Lung (tissue), 11 donors: ENCODE measurements at regions not wholly inside any gene's neighbourhood (a gene's known extent, or its start where the extent isn't known, plus 50 kb on each side); places are given as distances from the start of the nearest gene placed in this dataset.

Source experiments
- ATAC-seq: fragments of 200-7000 bp; cut with Tn5 transposase; one replicate; pipeline ENCODE4 v1.9.1; 2020; ENCODE audit warnings: moderate number of reproducible peaks; ENCODE audit not compliant: insufficient read depth, low FRiP score
- DNase-seq, 3 donors: peaks; one replicate each; pipeline ENCODE4 v3.0.0-alpha.2; 2013 to 2017
- H3K27ac ChIP-seq, 2 donors: one replicate each; pipeline ENCODE4 v1.5.1; 2013; ENCODE audit warnings: mild to moderate bottlenecking in 2 of 2, moderate library complexity in 2 of 2, control low read depth in 1 of 2, inconsistent platforms in 1 of 2, low read depth in 1 of 2, low read length in 1 of 2
- H3K27me3 ChIP-seq, 3 donors: one replicate each; pipeline ENCODE4 v1.5.1; 2013; ENCODE audit warnings: low read length in 2 of 3; ENCODE audit not compliant: control insufficient read depth in 3 of 3, insufficient read depth in 3 of 3
- H3K36me3 ChIP-seq, 4 donors: one replicate each; pipeline ENCODE4 v1.5.1; 2013; ENCODE audit warnings: low read length in 4 of 4, mild to moderate bottlenecking in 1 of 4, moderate library complexity in 1 of 4; ENCODE audit not compliant: control insufficient read depth in 4 of 4, insufficient read depth in 4 of 4
- H3K4me1 ChIP-seq, 5 donors: one replicate each; pipeline ENCODE4 v1.5.1; 2013; ENCODE audit warnings: low read length in 5 of 5, mild to moderate bottlenecking in 2 of 5, moderate library complexity in 1 of 5; ENCODE audit not compliant: control insufficient read depth in 5 of 5, insufficient read depth in 5 of 5
- H3K4me3 ChIP-seq: one replicate; pipeline ENCODE4 v1.5.1; 2013; ENCODE audit warnings: mild to moderate bottlenecking, control low read depth, moderate library complexity
- H3K9ac ChIP-seq, 2 donors: one replicate each; pipeline ENCODE4 v1.5.1; 2013; ENCODE audit warnings: low read length in 2 of 2, control low read depth in 1 of 2; ENCODE audit not compliant: insufficient read depth in 1 of 2
- H3K9me3 ChIP-seq, 4 donors: one replicate each; pipeline ENCODE4 v1.5.1; 2013; ENCODE audit warnings: low read length in 3 of 4, mild to moderate bottlenecking in 1 of 4, moderate library complexity in 1 of 4; ENCODE audit not compliant: control insufficient read depth in 4 of 4, insufficient read depth in 3 of 4
- WGBS, 2 donors: extraction: QIAGEN DNeasy Blood & Tissue Kit; methylation state at CpG; one replicate each; pipeline ENCODE4 v1.1.7; 2013; 5-methylcytosine and 5-hydroxymethylcytosine counted together
- TF ChIP-seq, protein P1 (sequence below): IDR thresholded peaks from 2 replicates; pipeline ENCODE4 v1.5.1; 2012; ENCODE audit warnings: mild to moderate bottlenecking; ENCODE audit errors: control extremely low read depth, extremely low read depth
- donor health status: control.
- donor health status: control.
- donor health status: Bipolar disorder and iron deficiency.
- donor health status: healthy.
- donor health status: DM: yes; HTN: yes; CAD: no.

DNA sequence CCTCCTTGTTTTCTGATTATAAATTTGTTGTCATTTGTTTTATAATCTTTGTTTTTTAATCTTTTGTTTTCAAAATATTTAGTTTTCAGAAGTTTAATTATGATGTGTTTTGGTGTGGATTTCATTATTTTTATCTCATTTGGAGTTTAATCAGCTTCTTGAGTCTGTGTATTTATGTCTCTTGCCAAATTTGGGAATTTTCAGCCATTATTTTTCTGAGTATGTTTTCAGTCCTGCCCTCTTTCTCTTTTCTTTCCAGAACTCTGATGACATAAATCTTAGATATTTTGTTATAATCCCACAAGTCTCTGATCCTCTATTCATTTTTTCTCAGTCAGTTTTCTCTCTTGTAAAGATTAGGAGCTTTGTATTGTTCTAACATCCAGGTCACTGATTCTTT, 89.8 kb downstream of the RHOU start:
- H3K9ac ChIP-seq: no peak overlapping the region
- DNase-seq: peak in 2 of 3 donors; percentile 46 to 66
- ATAC-seq: no peak
- TF ChIP-seq, protein P1, sequence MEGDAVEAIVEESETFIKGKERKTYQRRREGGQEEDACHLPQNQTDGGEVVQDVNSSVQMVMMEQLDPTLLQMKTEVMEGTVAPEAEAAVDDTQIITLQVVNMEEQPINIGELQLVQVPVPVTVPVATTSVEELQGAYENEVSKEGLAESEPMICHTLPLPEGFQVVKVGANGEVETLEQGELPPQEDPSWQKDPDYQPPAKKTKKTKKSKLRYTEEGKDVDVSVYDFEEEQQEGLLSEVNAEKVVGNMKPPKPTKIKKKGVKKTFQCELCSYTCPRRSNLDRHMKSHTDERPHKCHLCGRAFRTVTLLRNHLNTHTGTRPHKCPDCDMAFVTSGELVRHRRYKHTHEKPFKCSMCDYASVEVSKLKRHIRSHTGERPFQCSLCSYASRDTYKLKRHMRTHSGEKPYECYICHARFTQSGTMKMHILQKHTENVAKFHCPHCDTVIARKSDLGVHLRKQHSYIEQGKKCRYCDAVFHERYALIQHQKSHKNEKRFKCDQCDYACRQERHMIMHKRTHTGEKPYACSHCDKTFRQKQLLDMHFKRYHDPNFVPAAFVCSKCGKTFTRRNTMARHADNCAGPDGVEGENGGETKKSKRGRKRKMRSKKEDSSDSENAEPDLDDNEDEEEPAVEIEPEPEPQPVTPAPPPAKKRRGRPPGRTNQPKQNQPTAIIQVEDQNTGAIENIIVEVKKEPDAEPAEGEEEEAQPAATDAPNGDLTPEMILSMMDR: no peak
- no peaks in the 10 kb centered on the region for H3K27me3 ChIP-seq
- H3K4me3 ChIP-seq: no peak overlapping the region
- H3K27ac ChIP-seq: no peak overlapping the region
- peaks cover 0 to 9% (median 4%) of the 10 kb centered on the region in 5 donors for H3K4me1 ChIP-seq
- no peaks in the 10 kb centered on the region for H3K36me3 ChIP-seq
- no peaks in the 10 kb centered on the region for H3K9me3 ChIP-seq

DNA sequence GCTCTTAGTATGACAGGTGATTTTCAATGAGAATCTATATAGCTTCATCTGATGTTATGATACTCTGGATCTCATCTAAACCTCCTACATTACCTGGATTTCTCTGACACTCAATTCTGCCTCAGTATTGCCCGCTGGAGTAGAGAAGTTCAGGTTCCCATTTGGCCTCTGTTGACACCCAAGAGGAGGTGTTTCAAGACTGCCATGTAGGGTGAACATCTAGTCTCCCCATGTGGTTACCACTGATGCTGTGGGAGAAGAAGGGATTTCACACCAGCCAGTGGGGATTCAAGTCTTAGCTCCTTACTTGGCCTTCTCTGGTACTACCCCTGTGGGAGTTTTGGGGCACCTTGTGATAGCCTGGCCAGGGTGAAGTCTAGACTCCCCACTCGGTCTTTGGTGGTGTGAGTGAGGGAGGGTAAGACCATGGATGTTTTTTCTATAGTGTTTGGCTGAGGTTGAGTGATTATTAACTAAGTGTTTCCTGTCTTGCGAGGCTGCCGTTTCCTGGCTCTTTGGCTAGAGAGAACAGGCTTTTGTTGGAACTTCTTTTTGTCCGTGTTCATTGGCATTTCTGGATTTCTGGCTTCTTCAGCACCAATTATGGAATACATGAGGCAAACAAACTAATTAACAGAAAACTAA, 90.7 kb downstream of the RHOU start:
- peaks cover under 1 to 16% (median 4%) of the 10 kb centered on the region in 5 donors for H3K4me1 ChIP-seq
- no peak for ATAC-seq
- no peak overlapping the region for H3K9ac ChIP-seq
- DNase-seq: peak in 1 of 3 donors; percentile 60
- no peaks in the 10 kb centered on the region for H3K36me3 ChIP-seq
- no peak overlapping the region for H3K27ac ChIP-seq
- 25 to 39% methylated on average over 5 of the region's 5 CpGs for WGBS, 2 donors
- no peak overlapping the region for H3K4me3 ChIP-seq
- no peaks in the 10 kb centered on the region for H3K9me3 ChIP-seq
- no peaks in the 10 kb centered on the region for H3K27me3 ChIP-seq
- TF ChIP-seq, protein P1: no peak

DNA sequence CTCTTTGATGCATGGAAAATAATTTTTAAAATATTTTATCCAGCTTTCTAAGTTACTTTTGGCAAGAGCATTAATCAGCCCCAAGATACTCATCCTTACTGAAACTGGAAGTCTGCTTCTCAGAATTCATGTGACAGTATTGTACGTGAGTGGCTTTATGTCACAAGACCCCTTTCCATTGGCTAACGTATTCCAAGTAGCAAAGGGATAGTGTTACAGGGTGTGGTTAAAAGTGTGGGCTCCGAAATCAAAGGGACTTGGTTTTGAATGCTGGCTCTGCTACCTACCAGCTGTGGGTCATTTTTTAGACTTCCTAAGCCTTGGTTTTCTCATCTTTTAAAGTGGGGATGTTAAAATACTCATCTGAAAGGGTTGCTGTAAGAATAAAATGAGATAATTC, 91.7 kb downstream of the RHOU start:
- H3K9ac ChIP-seq: no peak overlapping the region
- no peak overlapping the region for H3K4me3 ChIP-seq
- ATAC-seq (peak; percentile 27), DNase-seq (peak in 1 of 3 donors; percentile 56)
- H3K4me1 ChIP-seq: peaks cover 1 to 17% (median 4%) of the 10 kb centered on the region in 5 donors
- no peak overlapping the region for H3K27ac ChIP-seq
- no peaks in the 10 kb centered on the region for H3K36me3 ChIP-seq
- H3K9me3 ChIP-seq: no peaks in the 10 kb centered on the region
- TF ChIP-seq, protein P1: no peak
- H3K27me3 ChIP-seq: no peaks in the 10 kb centered on the region
- WGBS, 2 donors: 24 to 46% methylated on average over 3 of the region's 3 CpGs

DNA sequence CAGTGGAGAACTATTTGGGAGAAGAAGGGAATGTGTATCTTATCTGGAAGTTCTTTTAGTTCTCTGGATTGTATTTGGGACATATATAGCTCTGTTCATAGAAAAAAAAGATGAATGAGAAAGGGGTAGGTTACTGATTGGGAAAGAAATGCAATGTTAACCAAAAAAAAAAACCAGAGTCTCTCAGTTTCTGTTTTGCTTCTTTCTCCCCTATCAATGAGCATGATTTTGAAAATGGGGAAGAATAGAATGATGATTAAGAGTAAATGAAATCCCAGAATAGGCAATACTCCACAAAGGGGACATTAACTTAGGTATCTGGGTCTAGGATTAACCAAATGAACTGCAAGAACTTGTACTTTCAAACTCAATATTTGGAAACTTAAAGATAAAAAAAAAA, 92.9 kb downstream of the RHOU start:
- ATAC-seq (no peak), DNase-seq (no peak)
- H3K27me3 ChIP-seq: no peaks in the 10 kb centered on the region
- H3K9me3 ChIP-seq: no peaks in the 10 kb centered on the region
- no peak overlapping the region for H3K9ac ChIP-seq
- no peak overlapping the region for H3K4me3 ChIP-seq
- TF ChIP-seq, protein P1: no peak
- no peaks in the 10 kb centered on the region for H3K36me3 ChIP-seq
- H3K4me1 ChIP-seq: peaks cover 1 to 17% (median 4%) of the 10 kb centered on the region in 5 donors
- no peak overlapping the region for H3K27ac ChIP-seq
